WTC11 (cell line): ENCODE measurements at regions not wholly inside any gene's neighbourhood (a gene's known extent, or its start where the extent isn't known, plus 50 kb on each side); places are given as distances from the start of the nearest gene placed in this dataset.

Experiments
- ATAC-seq: fragments of 200-7000 bp; cut with Tn5 transposase; 2 replicates; pipeline ENCODE4 v1.10.0; 2021; ENCODE audit warnings: mild to moderate bottlenecking, moderate library complexity
- CTCF ChIA-PET: fragments of 300-600 bp; sonication (Branson Sonifier 250); formaldehyde crosslinking; loops from one replicate; lab custom pipeline; 2021; ENCODE audit warnings: antibody characterized with exemption; lab: Charles Lee
- POLR2A ChIA-PET: fragments of 350-600 bp; sonication (Branson Sonifier 250); formaldehyde crosslinking; loops from one replicate; lab custom pipeline; 2021; ENCODE audit warnings: antibody characterized with exemption; lab: Charles Lee
- DNase-seq: peaks from one replicate; pipeline ENCODE4 v3.0.0; 2021; ENCODE audit warnings: low spot score
- H3K27ac Mint-ChIP-seq: 2 replicates; pipeline ENCODE4 v1.8.0; 2021; ENCODE audit warnings: mixed read lengths
- H3K27me3 Mint-ChIP-seq: 2 replicates; pipeline ENCODE4 v1.8.0; 2021; ENCODE audit warnings: low read depth, mild to moderate bottlenecking, moderate library complexity, mixed read lengths
- H3K36me3 Mint-ChIP-seq: 2 replicates; pipeline ENCODE4 v1.8.0; 2021; ENCODE audit warnings: mixed read lengths
- H3K4me1 Mint-ChIP-seq: 2 replicates; pipeline ENCODE4 v1.8.0; 2022; ENCODE audit warnings: mixed read lengths
- H3K4me3 Mint-ChIP-seq: 2 replicates; pipeline ENCODE4 v1.8.0; 2021; ENCODE audit warnings: mild to moderate bottlenecking, moderate library complexity, mixed read lengths
- H3K9me3 Mint-ChIP-seq: 2 replicates; pipeline ENCODE4 v1.8.0; 2021; ENCODE audit warnings: mixed read lengths
- NFYB ChIP-seq: sonication (generic); formaldehyde crosslinking; conservative IDR thresholded peaks from 2 replicates; pipeline ENCODE4 v1.8.0; 2022; ENCODE audit warnings: low read depth, missing genetic modification reagents

- ATAC-seq, result peak; percentile 34; the same call in 1 of the 2 replicates
- Mint-ChIP-seq H3K4me1 (peaks cover 11% of the 10 kb centered on the region), H3K9me3 (peaks cover 15% of the 10 kb centered on the region; the same call in 1 of the 2 replicates), H3K27ac (no peak overlapping the region), H3K4me3 (no peak overlapping the region), H3K36me3 (no peaks in the 10 kb centered on the region), H3K27me3 (no peaks in the 10 kb centered on the region; the same call in 1 of the 2 replicates)
- POLR2A ChIA-PET, result no interaction called here
- CTCF ChIA-PET, result interaction anchor here (0.7 to 2.3 kb wide), 3 partner anchors 7 to 35 kb away, joined by 3 to 11 read pairs (median 3); no protein-coding TSS in a partner anchor
- TF ChIP-seq NFYB (CRISPR knock-in tag), result no peak
- DNase-seq, result no peak
Measured at GRCh38 chr20:21564127-21564773, 50.4 kb upstream of the NKX2-2 start.
